ENCODE measurements at regions not wholly inside any gene's neighbourhood (a gene's known extent, or its start where the extent isn't known, plus 50 kb on each side); places are given as distances from the start of the nearest gene placed in this dataset.

- H3K4me3 ChIP-seq (ENCODE audit: low read depth, low read length): no peak overlapping the region
- TF ChIP-seq CTCF (conservative IDR thresholded peaks at IDR 0.05; ENCODE audit: low read depth, low read length): no peak
- DNase-seq (ENCODE audit: low read depth): no peak
Observed at GRCh38 chr4:66091786-66092185, 421.5 kb upstream of the EPHA5 start.

- no peak for TF ChIP-seq CTCF (conservative IDR thresholded peaks at IDR 0.05; ENCODE audit: low read depth, low read length)
- H3K4me3 ChIP-seq (ENCODE audit: low read depth, low read length): no peak overlapping the region
- no peak for DNase-seq (ENCODE audit: low read depth)
Observed at GRCh38 chr4:66073961-66074360, 403.7 kb upstream of the EPHA5 start.

- TF ChIP-seq CTCF (conservative IDR thresholded peaks at IDR 0.05; ENCODE audit: low read depth, low read length): no peak
- DNase-seq (ENCODE audit: low read depth): no peak
- no peak overlapping the region for H3K4me3 ChIP-seq (ENCODE audit: low read depth, low read length)
Observed at GRCh38 chr4:66071911-66072310, 401.6 kb upstream of the EPHA5 start.

GRCh38 chr4:66062921-66063320 lies 392.6 kb upstream of the EPHA5 start:
- TF ChIP-seq CTCF (conservative IDR thresholded peaks at IDR 0.05; ENCODE audit: low read depth, low read length): no peak
- DNase-seq (ENCODE audit: low read depth): no peak
- H3K4me3 ChIP-seq (ENCODE audit: low read depth, low read length): no peak overlapping the region

GRCh38 chr4:66062044-66062443 lies 391.8 kb upstream of the EPHA5 start:
- TF ChIP-seq CTCF (conservative IDR thresholded peaks at IDR 0.05; ENCODE audit: low read depth, low read length): no peak
- H3K4me3 ChIP-seq (ENCODE audit: low read depth, low read length): no peak overlapping the region
- peak; percentile 24 for DNase-seq (ENCODE audit: low read depth)

- no peak overlapping the region for H3K4me3 ChIP-seq (ENCODE audit: low read depth, low read length)
- no peak for TF ChIP-seq CTCF (conservative IDR thresholded peaks at IDR 0.05; ENCODE audit: low read depth, low read length)
- DNase-seq (ENCODE audit: low read depth): no peak
Observed at GRCh38 chr4:66059556-66059955, 389.3 kb upstream of the EPHA5 start.

- TF ChIP-seq CTCF (conservative IDR thresholded peaks at IDR 0.05; ENCODE audit: low read depth, low read length): no peak
- no peak for DNase-seq (ENCODE audit: low read depth)
- H3K4me3 ChIP-seq (ENCODE audit: low read depth, low read length): no peak overlapping the region
Observed at GRCh38 chr4:66059136-66059535, 388.8 kb upstream of the EPHA5 start.

Measured in choroid plexus epithelial cell (primary cell).